ENCODE measurements at regions not wholly inside any gene's neighbourhood (a gene's known extent, or its start where the extent isn't known, plus 50 kb on each side); places are given as distances from the start of the nearest gene placed in this dataset.

- H3K36me3 ChIP-seq (ENCODE audit: control insufficient read depth in 2 of 3, insufficient read depth in 3 of 3, low read length in 3 of 3), result no peaks in the 10 kb centered on the region
- H3K9ac ChIP-seq (ENCODE audit: low read length in 3 of 3), result no peak overlapping the region
- H3K4me3 ChIP-seq (ENCODE audit: low read length in 3 of 3), result no peak overlapping the region
- no peaks in the 10 kb centered on the region for H3K4me1 ChIP-seq (ENCODE audit: control insufficient read depth in 2 of 3, insufficient read depth in 2 of 3, low read depth in 1 of 3, low read length in 3 of 3)
- TF ChIP-seq CTCF (IDR thresholded peaks at IDR 0.05; ENCODE audit: borderline replicate concordance, extremely low read depth, insufficient read depth), result no peak
- H3K9me3 ChIP-seq (ENCODE audit: control insufficient read depth in 2 of 3, insufficient read depth in 1 of 3, low read length in 3 of 3), result no peaks in the 10 kb centered on the region
- DNase-seq (no peak), FAIRE-seq (no peak)
- no peak overlapping the region for H3K27ac ChIP-seq (ENCODE audit: low read depth in 2 of 2, low read length in 2 of 2)
- intact Hi-C loops (cut with DNase I), result no loop called here
- no peaks in the 10 kb centered on the region for H3K27me3 ChIP-seq (ENCODE audit: control insufficient read depth, insufficient read depth, low read length)
Measured at GRCh38 chr14:82740547-82740946, 1206.9 kb upstream of the SEL1L start.

GRCh38 chr14:82755476-82755875, 1221.8 kb upstream of the SEL1L start:
- H3K4me3 ChIP-seq (ENCODE audit: low read length in 3 of 3), result no peak overlapping the region
- H3K27ac ChIP-seq (ENCODE audit: low read depth in 2 of 2, low read length in 2 of 2), result no peak overlapping the region
- no peaks in the 10 kb centered on the region for H3K9me3 ChIP-seq (ENCODE audit: control insufficient read depth in 2 of 3, insufficient read depth in 1 of 3, low read length in 3 of 3)
- intact Hi-C loops (cut with DNase I), result no loop called here
- FAIRE-seq (no peak), DNase-seq (no peak)
- TF ChIP-seq CTCF (IDR thresholded peaks at IDR 0.05; ENCODE audit: borderline replicate concordance, extremely low read depth, insufficient read depth), result no peak
- no peaks in the 10 kb centered on the region for H3K27me3 ChIP-seq (ENCODE audit: control insufficient read depth, insufficient read depth, low read length)
- no peaks in the 10 kb centered on the region for H3K4me1 ChIP-seq (ENCODE audit: control insufficient read depth in 2 of 3, insufficient read depth in 2 of 3, low read depth in 1 of 3, low read length in 3 of 3)
- no peaks in the 10 kb centered on the region for H3K36me3 ChIP-seq (ENCODE audit: control insufficient read depth in 2 of 3, insufficient read depth in 3 of 3, low read length in 3 of 3)
- no peak overlapping the region for H3K9ac ChIP-seq (ENCODE audit: low read length in 3 of 3)

GRCh38 chr14:82755923-82756322, 1222.3 kb upstream of the SEL1L start:
- no peak overlapping the region for H3K27ac ChIP-seq (ENCODE audit: low read depth in 2 of 2, low read length in 2 of 2)
- peak in 1 of 5 donors; percentile 17 for DNase-seq
- H3K4me3 ChIP-seq (ENCODE audit: low read length in 3 of 3), result no peak overlapping the region
- intact Hi-C loops (cut with DNase I), result no loop called here
- FAIRE-seq, result no peak
- no peaks in the 10 kb centered on the region for H3K36me3 ChIP-seq (ENCODE audit: control insufficient read depth in 2 of 3, insufficient read depth in 3 of 3, low read length in 3 of 3)
- H3K9ac ChIP-seq (ENCODE audit: low read length in 3 of 3), result no peak overlapping the region
- no peaks in the 10 kb centered on the region for H3K9me3 ChIP-seq (ENCODE audit: control insufficient read depth in 2 of 3, insufficient read depth in 1 of 3, low read length in 3 of 3)
- TF ChIP-seq CTCF (IDR thresholded peaks at IDR 0.05; ENCODE audit: borderline replicate concordance, extremely low read depth, insufficient read depth), result no peak
- no peaks in the 10 kb centered on the region for H3K4me1 ChIP-seq (ENCODE audit: control insufficient read depth in 2 of 3, insufficient read depth in 2 of 3, low read depth in 1 of 3, low read length in 3 of 3)
- no peaks in the 10 kb centered on the region for H3K27me3 ChIP-seq (ENCODE audit: control insufficient read depth, insufficient read depth, low read length)

- Histone ChIP-seq H3K9ac (ENCODE audit: low read length in 3 of 3) (no peak overlapping the region), H3K36me3 (ENCODE audit: control insufficient read depth in 2 of 3, insufficient read depth in 3 of 3, low read length in 3 of 3) (no peaks in the 10 kb centered on the region), H3K4me3 (ENCODE audit: low read length in 3 of 3) (no peak overlapping the region), H3K9me3 (ENCODE audit: control insufficient read depth in 2 of 3, insufficient read depth in 1 of 3, low read length in 3 of 3) (no peaks in the 10 kb centered on the region), H3K4me1 (ENCODE audit: control insufficient read depth in 2 of 3, insufficient read depth in 2 of 3, low read depth in 1 of 3, low read length in 3 of 3) (no peaks in the 10 kb centered on the region), H3K27me3 (ENCODE audit: control insufficient read depth, insufficient read depth, low read length) (no peaks in the 10 kb centered on the region), H3K27ac (ENCODE audit: low read depth in 2 of 2, low read length in 2 of 2) (no peak overlapping the region)
- DNase-seq (no peak), FAIRE-seq (no peak)
- intact Hi-C loops (cut with DNase I), result no loop called here
- TF ChIP-seq CTCF (IDR thresholded peaks at IDR 0.05; ENCODE audit: borderline replicate concordance, extremely low read depth, insufficient read depth), result no peak
Measured at GRCh38 chr14:82757776-82758175, 1224.1 kb upstream of the SEL1L start.

Data from kidney (tissue), 13 donors.